CD4-positive, alpha-beta T cell treated with Interleukin-17A for 1 hour (primary cell): ENCODE measurements at regions not wholly inside any gene's neighbourhood (a gene's known extent, or its start where the extent isn't known, plus 50 kb on each side); places are given as distances from the start of the nearest gene placed in this dataset.
"Not testable (repeated sequence)": the region's sequence is repeated elsewhere in the genome, so short reads cannot be mapped to it uniquely, and the experiment has no call there.

Experiments used
- DNase-seq: peaks from one replicate; pipeline ENCODE4 v3.0.0-alpha.2; 2020

DNA sequence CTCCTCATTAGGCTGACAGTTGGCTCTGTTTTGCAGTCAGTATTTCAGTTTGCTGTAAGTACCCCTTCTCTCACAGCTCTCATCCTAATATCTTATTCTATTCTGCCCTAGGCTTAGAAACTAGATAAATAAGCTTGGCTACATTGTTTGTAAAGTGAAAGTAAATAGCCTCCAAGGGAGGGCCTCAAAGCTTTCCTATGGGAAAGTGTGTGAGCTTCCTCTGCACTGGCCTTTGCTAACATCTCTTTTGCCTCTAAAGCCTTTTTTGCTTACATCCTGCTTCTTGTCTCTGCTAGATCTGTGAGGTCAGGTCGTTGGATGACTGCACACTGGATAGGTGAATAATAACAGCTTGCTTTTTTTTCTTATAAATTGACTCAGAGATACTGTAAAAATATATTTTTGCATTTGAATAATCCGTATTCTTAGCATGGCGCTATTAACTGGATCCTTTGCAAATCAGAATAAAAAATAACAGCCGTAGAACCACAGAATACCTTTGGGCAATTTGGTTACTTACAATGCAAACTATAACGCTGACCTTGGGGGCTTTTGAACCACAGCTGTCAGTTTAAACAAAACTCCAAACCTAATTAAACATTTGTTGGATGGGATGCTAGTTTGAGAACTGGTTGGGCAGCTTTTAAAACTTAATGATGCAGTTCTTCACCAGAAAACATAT, 55.1 kb downstream of the TTC6 start:
- DNase-seq, result no peak

DNA sequence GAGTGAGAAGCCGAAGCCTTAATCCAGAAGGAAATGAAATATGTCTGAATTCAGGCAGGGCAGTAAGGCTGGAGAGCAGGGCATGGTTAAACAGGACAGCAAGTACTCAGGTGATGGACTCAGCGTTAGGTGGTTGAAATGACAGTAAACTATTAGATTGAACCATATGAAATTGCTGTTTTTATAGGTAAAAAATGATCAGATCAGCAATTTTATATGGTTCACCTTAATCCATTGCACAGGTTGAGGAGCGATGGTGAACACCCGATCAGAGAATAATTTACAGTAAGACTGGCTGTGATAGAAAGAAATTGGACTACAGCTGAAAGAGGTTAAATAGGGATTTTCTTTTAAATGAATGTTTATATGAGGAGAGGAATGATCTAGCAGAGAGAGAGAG, 56.6 kb downstream of the TTC6 start:
- DNase-seq, result no peak

DNA sequence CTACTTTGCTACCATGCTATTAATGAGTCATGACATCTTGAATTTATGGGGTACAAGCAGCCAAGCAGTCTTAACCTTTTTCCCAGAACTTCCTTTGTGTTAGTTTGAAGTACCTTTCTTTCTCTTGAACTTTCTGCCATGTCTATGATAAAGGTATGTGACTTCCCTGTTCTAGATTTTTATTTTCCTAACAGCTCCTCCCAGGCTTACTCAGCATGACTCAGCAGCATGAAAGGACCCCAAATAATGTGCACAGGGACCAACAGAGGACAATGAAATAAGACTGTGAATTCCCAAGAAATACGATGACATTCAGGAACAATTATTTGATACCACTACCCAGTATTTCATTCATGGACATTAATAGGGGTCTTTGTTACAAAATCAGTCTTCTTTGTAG, 60.0 kb downstream of the TTC6 start:
- DNase-seq, result no peak

DNA sequence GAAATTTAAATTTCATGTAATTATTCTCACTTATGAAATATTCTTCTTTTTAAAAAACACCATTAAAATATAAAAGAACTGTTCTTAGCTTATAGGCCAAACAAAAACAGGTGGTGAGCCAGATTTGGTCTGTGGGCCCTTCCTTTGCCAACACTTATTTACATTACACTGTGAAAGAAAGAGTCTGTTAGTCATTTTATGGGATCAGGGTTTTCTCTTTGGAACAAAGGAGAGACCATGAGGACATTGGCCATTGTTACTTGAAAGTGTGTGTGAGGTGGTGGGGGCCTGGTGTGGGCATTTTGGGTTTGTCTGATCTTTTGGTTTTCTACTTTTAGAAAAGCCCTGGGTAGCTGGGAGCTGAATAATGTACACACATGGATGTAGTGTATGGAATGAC, 62.7 kb downstream of the TTC6 start:
- no peak for DNase-seq

DNA sequence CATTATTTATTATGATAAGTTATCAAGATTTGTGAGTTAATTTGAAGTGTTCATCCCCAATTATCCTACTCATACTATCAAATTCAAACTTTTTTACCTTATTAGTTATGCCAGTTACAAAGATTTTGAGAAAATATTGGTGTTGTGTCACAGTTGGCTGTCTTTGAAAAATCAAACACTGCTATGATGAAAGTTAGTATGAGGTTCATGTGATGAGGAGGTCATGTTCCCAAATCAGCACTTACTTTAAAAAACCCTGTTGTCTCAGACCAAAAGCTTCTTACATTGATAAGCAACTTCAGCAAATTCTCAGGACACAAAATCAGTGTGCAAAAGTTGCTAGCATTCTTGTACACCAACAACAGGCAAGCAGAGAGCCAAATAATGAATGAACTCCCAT, 68.1 kb downstream of the TTC6 start:
- DNase-seq, result no peak

DNA sequence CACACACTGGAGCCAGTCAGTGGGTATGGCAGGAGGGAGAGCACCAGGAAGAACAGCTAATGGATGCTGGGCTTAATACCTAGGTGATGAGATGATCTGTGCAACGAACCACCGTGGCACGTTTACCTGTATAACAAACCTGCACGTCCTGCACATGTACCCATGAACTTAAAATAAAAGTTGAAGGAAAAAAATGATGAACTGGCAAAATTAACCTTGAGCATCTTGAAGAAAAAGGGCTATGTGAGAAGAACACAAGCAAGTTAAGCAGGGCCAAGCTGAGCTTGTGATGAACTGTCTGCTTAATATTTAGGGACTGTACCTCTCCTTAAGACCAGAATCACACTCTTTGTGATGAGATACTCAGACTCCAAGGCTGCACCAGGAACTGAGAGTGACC, 70.0 kb downstream of the TTC6 start:
- no peak for DNase-seq

DNA sequence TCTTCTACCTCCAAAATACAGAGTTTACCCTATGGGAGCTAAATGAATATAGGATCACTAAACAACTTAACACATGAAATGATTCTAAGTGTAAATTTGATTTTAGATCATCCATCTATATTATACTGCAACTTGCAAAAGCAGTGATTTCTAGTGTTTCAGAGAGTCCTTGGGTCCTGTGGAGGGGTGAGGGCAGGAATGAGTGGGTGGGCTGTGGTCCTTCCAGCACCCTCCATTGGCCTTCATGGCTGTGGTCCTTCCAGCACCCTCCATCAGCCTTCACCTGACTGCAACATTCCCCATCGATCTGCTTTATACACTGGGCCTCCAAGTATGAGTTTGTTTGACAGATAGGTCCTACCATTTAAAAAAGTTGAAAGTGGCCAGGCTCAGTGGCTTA, 70.5 kb downstream of the TTC6 start:
- no peak for DNase-seq

DNA sequence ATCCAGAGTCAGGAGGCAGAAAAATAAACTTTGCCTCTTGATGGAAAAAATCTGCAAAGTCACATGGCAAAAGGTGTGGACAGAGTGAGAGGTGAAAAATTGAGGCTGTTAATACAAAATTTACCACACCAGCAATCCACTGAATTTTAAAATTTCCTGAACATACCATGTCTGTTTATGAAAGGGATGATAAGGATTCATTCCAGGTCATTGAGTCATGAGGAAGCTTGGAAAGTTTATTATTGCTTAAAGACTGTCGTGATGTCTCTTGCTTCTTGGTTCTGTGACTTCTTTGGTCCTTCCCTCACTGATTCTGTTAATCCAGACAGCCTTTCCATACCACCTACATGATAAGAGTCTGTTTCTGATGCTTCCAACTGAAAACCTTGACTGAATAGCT, 73.2 kb downstream of the TTC6 start:
- no peak for DNase-seq

DNA sequence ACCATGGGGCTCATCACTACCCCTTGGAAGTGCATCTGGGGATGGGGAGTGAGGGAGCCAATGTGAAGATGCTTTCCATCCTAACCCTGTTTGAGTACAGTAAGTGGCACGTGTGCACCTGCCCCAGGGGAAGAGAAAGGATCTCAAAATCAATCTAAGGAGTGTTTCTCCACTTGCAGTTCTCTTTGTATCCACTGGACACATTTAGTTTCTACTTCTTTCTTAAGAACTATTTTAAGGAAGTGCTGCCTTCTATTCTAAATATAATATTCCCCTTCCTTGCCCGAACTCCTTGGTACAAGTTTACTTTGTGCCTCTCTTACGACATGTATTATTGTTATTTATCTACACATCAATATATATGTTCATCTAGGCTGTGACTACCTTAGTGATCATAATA, 73.8 kb downstream of the TTC6 start:
- no peak for DNase-seq

DNA sequence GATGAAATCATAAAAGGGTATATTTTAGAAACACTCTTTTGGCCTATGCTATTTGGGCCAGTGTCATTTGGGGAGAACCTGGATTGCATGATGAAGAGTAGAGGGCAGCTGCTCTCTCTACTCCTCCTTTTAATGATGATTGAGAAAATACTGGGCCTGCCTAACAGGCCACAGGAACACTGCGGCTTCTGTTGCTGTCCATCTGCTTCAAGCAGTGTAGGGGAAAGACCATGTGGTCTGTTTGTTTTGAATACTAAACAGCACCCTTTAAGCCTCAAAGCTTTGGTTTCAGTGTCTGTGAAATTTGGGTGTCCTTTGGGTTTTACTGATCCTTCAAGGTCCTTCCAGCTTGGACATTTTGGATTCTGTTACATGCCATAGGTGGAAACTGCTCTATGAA, 78.0 kb downstream of the TTC6 start:
- DNase-seq, result no peak

DNA sequence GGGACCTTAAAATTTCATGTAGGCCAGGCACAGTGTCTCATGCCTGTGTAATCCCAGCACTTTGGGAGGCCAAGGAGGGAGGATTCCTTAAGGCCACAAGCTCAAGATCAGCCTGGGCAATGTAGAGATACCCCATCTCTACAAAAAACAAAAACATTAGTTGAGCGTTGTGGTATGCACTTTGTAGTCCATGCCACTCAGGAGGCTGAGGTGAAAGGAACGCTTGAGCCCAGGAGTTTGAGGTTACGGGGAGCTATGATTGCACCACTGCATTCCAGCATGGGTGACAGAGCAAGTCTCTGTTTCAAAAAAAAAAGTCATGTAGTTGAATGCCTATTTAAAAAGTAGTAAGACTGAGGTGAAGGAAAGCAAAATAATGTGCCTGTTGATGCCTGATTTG, 83.5 kb downstream of the TTC6 start:
- no peak for DNase-seq

DNA sequence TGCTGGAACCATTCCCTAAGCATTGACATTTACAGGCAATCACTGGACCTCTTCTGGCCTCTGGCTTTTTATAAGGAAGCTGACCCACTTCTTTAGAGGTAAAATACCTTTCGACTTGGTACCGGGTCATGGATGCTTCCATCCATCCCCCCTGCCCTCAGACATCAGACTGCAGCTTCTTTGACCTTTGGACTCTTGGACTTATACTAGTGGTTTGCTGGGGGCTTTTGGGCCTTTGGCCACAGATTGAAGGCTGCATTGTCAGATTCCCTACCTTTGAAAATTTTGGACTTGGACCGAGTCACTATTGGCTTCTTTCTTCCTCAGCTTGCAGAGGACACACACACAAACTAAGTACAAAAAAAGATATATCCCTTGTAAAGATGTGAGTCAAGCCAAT, 86.1 kb downstream of the TTC6 start:
- DNase-seq, result no peak

DNA sequence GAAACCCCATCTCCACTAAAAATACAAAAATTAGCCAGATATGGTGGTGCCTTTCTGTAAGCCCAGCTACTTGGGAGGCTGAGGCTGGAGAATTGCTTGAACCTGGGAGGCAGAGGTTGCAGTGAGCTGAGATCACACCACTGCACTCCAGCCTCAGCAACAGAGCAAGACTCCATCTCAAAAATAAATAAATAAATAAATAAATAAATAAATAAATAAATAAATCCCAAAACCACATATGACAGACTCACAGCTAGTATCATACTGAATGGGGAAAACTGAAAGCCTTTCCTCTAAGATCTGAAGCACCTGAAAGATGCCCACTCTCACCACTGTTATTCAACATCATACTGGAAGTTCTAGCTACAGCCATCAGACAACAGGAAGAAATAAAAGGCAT, 97.3 kb downstream of the TTC6 start:
- DNase-seq, result not testable (repeated sequence)

DNA sequence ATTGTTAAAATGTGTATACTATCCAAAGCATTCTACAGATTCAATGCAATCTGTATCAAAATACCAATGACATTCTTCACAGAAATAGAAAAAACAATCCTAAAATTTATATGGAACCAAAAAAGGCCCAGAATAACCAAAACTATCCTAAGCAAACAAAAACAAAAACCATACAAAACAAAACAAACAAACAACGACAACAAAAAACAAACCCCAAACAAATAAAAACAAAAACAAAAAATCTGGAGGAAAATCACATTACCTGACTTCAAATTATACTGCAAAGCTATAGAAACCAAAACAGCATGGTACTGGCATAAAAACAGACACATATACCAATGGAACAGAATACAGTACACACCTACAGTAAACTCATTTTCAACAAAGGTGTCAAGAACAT, 98.0 kb downstream of the TTC6 start:
- DNase-seq, result not testable (repeated sequence)

DNA sequence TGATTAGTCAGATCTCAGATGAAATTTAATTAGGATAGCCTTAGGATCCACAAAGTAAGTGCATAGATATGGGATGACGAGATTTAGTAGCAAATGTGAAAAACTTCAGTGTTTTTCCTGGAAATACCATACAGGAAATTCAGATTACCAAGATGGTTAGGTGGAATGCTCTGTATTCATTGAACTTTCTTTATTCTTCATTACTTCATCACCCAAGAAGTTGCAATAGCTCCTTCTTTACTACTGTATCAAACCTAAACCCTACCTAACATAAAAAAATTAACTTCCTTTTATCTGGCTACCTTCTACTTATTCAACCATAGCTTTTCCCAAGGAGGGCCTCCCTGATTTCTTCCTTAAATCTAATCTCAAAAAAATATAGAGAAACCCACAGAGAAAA, 100.4 kb downstream of the TTC6 start:
- no peak for DNase-seq

DNA sequence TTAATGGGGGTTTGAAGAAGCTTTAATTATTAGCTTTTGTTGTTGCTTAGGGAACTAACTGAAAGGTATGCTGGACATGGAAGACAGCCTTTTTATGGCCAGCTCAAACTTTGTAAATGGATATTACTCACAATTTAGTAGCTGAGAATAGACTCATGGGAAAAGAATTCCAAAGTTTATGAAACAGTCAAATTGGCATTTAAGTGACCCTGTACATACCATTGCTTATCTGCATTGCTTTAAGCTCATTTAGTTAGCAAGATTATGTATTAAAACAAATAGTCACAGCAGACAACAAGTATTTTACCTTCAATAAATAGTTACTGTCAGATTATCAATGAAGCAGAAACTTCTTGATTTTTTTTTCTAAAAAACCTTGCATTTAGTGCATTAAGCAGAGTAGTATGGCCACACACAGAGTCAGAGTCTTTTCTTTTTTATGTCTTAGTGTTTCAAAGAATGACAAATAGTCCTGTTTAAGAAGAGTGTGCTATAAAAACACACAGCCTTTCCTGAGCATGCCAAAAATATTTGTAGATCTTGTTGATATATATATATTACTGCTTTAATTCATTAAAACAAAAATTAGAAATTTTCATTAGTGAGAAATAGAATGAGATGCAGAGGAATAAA, 102.2 kb downstream of the TTC6 start:
- DNase-seq, result no peak

DNA sequence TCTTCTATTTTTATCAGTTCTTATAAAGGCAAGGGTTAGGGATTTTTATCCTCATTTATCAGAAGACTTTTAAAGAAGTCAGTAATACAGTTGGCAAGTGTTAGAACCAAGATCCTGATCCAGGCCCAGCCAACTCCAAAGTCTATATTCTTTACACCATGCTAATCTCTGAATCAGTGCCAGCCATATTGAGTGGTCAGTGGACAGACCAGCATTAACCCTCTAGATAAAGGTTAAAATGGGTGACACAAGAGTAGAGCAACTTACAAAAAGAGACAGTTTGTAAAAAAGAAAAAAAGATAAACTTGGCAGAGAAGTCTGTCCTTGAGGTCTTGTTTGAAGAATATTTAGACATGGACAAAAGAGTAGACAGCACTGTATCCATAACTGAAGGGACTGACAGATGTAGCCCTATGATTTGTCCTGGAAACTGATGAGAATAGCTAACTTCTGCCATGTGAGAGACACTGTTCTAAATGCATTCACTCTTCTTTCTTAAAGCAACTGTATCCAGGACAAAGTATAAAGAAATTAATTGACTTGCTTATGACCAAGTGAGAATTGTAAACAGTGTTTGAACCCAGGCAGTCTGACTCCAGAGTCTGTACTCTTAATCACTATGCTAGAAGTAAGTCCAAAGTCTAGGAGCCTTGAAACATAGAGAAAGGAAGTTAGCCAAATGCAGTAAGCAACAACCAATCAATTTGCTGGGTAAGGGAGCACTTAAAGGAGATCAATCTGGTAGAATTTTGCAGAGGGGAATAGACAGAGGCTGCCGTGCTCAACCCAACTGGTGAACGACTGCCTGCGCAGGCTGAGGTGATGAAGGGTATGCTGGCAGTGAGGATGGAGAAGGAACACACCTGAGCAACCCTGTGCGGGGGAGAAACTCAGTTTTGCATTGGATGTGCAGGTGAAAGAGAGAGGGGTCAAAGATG, 103.7 kb downstream of the TTC6 start:
- DNase-seq, result no peak

DNA sequence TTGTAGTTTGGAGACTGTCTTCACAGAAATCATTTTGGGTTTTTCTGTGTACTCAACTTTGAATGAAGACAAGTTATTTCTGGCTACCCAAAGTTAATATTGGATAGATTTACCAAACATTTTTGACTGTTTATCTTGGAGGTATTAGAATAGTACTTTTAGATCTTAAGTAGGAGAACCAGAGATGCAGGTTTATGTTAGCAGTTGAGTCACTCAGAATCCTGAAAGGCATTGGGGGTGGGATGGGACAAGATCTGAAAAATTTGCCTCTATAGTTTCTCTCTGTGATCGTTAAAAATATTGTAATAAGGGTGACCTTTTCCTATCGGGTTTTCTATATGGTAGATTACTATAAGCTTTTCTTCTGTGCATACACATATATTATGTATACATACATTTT, 112.3 kb downstream of the TTC6 start:
- no peak for DNase-seq

DNA sequence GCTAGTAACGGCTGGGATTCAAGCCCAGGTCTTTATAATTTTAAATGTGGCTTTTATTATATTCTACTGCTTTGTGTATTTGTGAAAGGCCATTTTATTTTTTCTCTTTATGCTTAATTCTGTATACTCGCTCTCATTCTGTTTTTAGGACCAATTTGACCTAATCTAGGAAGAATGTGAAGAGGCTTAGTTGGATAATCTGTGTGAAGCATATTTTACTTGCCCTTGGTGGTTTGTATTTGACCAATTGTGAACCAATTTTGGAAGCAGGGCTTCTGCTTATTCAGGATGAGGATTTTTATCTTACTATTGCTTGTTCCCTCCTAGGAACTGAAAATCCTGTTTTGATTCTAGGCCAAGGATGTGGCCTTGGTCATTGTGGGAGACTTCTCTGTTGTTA, 113.1 kb downstream of the TTC6 start:
- DNase-seq, result no peak

DNA sequence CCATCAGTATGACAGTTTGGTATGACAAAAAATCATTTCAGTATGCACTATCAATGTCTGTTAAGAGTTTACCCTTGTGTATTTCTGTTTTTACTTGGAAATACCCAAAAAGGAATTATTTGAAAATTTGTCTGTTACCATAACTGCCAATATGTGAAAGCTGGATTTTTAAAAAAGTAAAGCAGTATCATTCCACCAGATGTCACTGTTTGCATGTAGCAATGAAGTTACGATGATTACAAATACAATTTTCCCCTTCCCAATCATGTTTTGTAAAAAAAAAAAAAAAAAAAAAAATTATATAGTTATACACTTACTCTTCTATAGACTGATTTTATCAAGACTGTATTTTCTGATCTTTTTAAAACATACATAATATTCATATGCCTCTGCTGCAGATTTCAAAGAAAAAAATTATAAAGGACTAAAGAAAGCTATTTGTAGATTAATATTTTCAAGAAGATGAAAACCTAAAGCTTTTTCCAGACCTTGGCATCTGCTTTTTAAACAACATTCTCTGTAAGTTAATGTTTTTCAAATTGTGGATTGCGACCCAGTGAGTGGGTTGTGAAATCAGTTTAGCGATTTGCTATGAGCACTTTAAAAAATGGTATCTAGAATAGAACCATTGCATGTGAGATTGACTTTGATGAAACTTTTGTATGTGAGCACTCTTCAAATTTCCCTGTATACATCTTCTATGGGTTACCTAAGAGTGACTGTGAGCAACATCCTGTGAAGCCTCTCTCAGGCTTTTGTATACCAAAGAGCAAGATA, 114.2 kb downstream of the TTC6 start:
- no peak for DNase-seq

DNA sequence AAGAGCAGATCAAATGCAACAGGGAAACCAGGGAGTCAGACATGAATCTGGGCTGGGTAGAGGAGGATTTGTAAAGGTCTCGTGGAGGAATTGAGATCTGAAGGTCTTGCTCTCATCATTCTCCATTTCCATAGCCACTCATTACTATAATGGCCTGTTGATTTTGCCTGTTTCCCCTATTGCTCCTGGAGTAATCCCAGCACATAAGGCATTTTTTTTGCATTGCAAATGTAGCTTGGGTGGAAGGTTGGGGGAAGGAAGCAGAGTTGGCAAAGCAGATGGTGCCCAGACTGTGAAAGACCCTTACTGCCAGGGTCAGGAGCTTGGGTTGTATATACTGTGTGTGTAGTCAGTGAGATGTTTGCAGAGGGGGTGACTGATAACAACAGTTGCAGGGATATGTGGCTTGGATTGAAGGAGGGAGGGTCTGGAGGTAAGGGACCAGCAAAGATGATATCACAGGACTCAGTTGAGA, 116.0 kb downstream of the TTC6 start:
- DNase-seq, result no peak

DNA sequence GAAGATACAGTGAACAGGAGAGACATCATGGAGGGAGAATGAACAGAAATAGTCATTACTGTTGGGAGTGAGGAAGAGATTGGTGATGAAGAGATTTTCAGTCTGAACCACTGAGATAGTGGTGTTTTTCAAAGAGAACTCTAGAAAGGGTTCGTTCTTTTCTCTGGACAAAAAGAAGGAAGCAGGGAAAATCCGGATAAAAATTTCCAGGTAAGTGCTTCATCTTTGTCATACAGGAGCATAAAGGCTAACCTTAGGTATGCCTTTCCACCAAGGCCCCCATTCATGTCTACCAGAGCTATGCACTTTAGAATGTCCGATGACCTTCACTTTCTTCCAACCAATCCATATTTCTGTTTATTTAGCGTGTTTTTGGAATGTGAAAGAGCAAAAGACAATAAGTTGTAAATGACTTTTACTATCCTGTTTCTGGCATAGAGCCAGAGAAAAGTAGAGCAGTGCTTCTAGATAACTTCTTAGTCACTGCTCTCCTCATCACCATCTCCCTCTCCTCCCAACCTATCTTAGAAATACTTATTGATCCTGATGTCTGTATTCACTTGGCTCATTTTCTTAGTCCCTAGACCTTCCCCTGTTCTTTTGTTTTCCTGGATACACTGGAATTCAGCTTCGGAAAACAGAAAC, 116.5 kb downstream of the TTC6 start:
- no peak for DNase-seq

DNA sequence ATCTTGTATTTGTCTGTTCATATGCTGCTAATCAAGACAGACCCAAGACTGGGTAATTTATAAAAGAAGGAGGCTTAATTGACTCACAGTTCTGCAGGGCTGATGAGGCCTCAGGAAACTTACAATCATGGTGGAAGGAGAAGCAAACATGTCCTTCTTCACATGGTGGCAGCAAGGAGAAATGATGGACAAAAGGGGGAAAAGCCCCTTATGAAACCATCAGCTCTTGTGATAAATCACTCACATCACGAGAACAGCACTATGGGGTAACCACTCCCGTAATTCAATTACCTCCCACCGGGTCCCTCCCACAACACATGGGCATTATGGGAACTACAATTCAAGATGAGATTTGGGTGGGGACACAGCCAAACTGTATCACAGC, 117.0 kb downstream of the TTC6 start:
- not testable (repeated sequence) for DNase-seq
